HG02763 (cell line): ENCODE measurements at regions not wholly inside any gene's neighbourhood (a gene's known extent, or its start where the extent isn't known, plus 50 kb on each side); places are given as distances from the start of the nearest gene placed in this dataset.

ENCODE experiments used
- ATAC-seq: cut with Tn5 transposase; IDR thresholded peaks from one replicate; pipeline ENCODE4 v1.9.1; 2021; ENCODE audit warnings: mild to moderate bottlenecking, moderate library complexity; ENCODE audit not compliant: unreplicated experiment

DNA sequence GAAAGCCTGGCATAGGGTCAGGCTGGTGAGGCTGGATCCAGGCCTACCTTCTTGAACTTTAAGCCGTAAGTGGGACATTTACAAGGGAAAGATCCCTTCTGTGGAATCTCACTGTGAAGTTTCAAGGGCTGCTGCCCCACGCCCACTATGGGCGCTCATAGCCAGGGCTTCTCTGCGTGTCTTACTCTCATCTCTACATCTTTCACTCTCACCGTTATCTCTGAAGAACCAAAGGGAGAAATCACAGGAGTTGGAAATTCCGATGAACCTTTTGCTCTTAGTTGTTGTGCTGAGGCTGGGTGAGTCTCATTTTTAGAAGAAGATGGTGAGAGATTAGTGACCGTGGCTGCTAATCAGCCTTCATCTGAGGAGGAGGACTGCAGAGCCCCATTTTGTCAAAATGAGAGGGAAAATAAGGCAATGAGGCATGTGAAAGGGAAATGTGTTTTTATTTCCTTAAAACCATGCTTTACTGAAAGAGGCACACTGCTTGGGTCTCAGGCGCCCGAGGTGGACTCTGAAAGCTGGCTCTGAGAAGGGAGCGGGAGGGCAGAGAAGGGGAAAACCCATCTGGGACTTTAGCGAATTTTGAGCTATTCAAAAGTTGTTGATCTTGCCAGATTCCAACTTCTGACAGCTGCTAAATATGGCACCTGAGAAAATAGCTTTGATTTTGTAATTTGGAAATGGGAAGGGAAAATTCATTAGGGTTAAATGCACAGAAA lies 301.5 kb downstream of the CLIC5 start:
- ATAC-seq, result no peak
